HEK293 (cell line): ENCODE measurements at regions not wholly inside any gene's neighbourhood (a gene's known extent, or its start where the extent isn't known, plus 50 kb on each side); places are given as distances from the start of the nearest gene placed in this dataset.

ENCODE experiments used
- CTCF ChIA-PET: fragments of 350-600 bp; formaldehyde crosslinking; extraction: SDS; loops from one replicate; lab custom pipeline; 2021; ENCODE audit warnings: antibody characterized with exemption; lab: Yijun Ruan, JAX
- POLR2A ChIA-PET: fragments of 300-600 bp; formaldehyde crosslinking; extraction: SDS; loops from one replicate; lab custom pipeline; 2020; ENCODE audit warnings: antibody characterized with exemption, inconsistent platforms; lab: Yijun Ruan, JAX
- H3K27ac ChIP-seq: fragments of 200-500 bp; sonication (Bioruptor generic); 2 replicates; pipeline ENCODE4 v1.5.1; 2014; ENCODE audit warnings: low read depth, low read length, control low read depth, inconsistent platforms; ENCODE audit errors: extremely low read depth
- H3K36me3 ChIP-seq, 2 experiments: fragments of 200-500 bp in 1 of 2; sonication (Bioruptor generic) in 1 of 2; 1 replicate in 1 of 2; 2 replicates in 1 of 2; pipeline ENCODE4 v1.5.1; 2014 to 2017; ENCODE audit warnings: inconsistent platforms in 2 of 2, low read length in 2 of 2; ENCODE audit not compliant: control insufficient read depth in 2 of 2, insufficient read depth in 1 of 2
- H3K4me1 ChIP-seq: fragments of 200-500 bp; sonication (Bioruptor generic); 2 replicates; pipeline ENCODE4 v1.5.1; 2014; ENCODE audit warnings: mild to moderate bottlenecking, low read length, inconsistent platforms; ENCODE audit not compliant: control insufficient read depth, insufficient read depth
- H3K4me3 ChIP-seq: 2 replicates; pipeline ENCODE4 v1.5.1; 2011; ENCODE audit warnings: low read depth, mild to moderate bottlenecking, control low read depth, low read length, moderate library complexity
- H3K9me3 ChIP-seq: fragments of 200-500 bp; sonication (Bioruptor generic); 2 replicates; pipeline ENCODE4 v1.5.1; 2014; ENCODE audit warnings: low read depth, low read length, inconsistent platforms; ENCODE audit not compliant: control insufficient read depth, insufficient read depth
- KLF17 ChIP-seq: fragments of 450-650 bp; formaldehyde crosslinking; IDR thresholded peaks from 2 replicates; pipeline ENCODE4 v1.5.1; 2016; ENCODE audit warnings: missing biosample characterization, missing genetic modification characterization
- PRDM2 ChIP-seq: fragments of 450-650 bp; formaldehyde crosslinking; IDR thresholded peaks from 2 replicates; pipeline ENCODE4 v1.5.1; 2016; ENCODE audit warnings: missing biosample characterization, missing genetic modification characterization, borderline replicate concordance
- REPIN1 ChIP-seq: fragments of 450-650 bp; formaldehyde crosslinking; IDR thresholded peaks from 2 replicates; pipeline ENCODE4 v1.5.1; 2017; ENCODE audit warnings: missing biosample characterization, missing genetic modification characterization, low read depth
- SCRT2 ChIP-seq: fragments of 450-650 bp; formaldehyde crosslinking; IDR thresholded peaks from 2 replicates; pipeline ENCODE4 v1.5.1; 2016; ENCODE audit warnings: missing biosample characterization, missing genetic modification characterization
- SP7 ChIP-seq: fragments of 450-650 bp; formaldehyde crosslinking; IDR thresholded peaks from 2 replicates; pipeline ENCODE4 v1.5.1; 2016; ENCODE audit warnings: missing biosample characterization, missing genetic modification characterization
- ZNF10 ChIP-seq: fragments of 450-650 bp; formaldehyde crosslinking; IDR thresholded peaks from 2 replicates; pipeline ENCODE4 v1.5.1; 2017; ENCODE audit warnings: missing biosample characterization, missing genetic modification characterization
- ZNF18 ChIP-seq: fragments of 450-650 bp; formaldehyde crosslinking; IDR thresholded peaks from 2 replicates; pipeline ENCODE4 v1.5.1; 2016; ENCODE audit warnings: missing biosample characterization, missing genetic modification characterization
- ZNF202 ChIP-seq: fragments of 450-650 bp; formaldehyde crosslinking; IDR thresholded peaks from 2 replicates; pipeline ENCODE4 v1.5.1; 2016; ENCODE audit warnings: missing biosample characterization, missing genetic modification characterization, borderline replicate concordance
- ZNF311 ChIP-seq: fragments of 450-650 bp; formaldehyde crosslinking; IDR thresholded peaks from 2 replicates; pipeline ENCODE4 v1.5.1; 2017; ENCODE audit warnings: missing biosample characterization, missing genetic modification characterization, borderline replicate concordance
- ZNF416 ChIP-seq: fragments of 450-650 bp; formaldehyde crosslinking; IDR thresholded peaks from 2 replicates; pipeline ENCODE4 v1.5.1; 2016; ENCODE audit warnings: missing biosample characterization, missing genetic modification characterization
- ZNF488 ChIP-seq: fragments of 450-650 bp; formaldehyde crosslinking; IDR thresholded peaks from 2 replicates; pipeline ENCODE4 v1.5.1; 2016; ENCODE audit warnings: missing biosample characterization, missing genetic modification characterization
- ZNF654 ChIP-seq: fragments of 450-650 bp; formaldehyde crosslinking; IDR thresholded peaks from 2 replicates; pipeline ENCODE4 v1.5.1; 2016; ENCODE audit warnings: low read depth, missing biosample characterization, missing genetic modification characterization
- ZNF701 ChIP-seq: fragments of 450-650 bp; formaldehyde crosslinking; IDR thresholded peaks from 2 replicates; pipeline ENCODE4 v1.5.1; 2016; ENCODE audit warnings: missing biosample characterization, missing genetic modification characterization
- ZNF768 ChIP-seq: fragments of 450-650 bp; formaldehyde crosslinking; IDR thresholded peaks from 2 replicates; pipeline ENCODE4 v1.5.1; 2018; ENCODE audit warnings: missing biosample characterization, mild to moderate bottlenecking, missing genetic modification characterization
- ZNF843 ChIP-seq: fragments of 450-650 bp; formaldehyde crosslinking; IDR thresholded peaks from 2 replicates; pipeline ENCODE4 v1.5.1; 2016; ENCODE audit warnings: missing biosample characterization, missing genetic modification characterization

GRCh38 chr14:65961004-65961403 lies 525.2 kb upstream of the CCDC196 start:
- no peak overlapping the region for H3K27ac ChIP-seq
- CTCF ChIA-PET = interaction anchor here (0.6 to 5.6 kb wide), 30 partner anchors 9 to 1810 kb away, joined by 3 to 62 read pairs (median 4); partner anchors contain the start of gene FUT8
- peak; percentile 13; the same call in 1 of the 2 replicates for TF ChIP-seq ZNF654 (tag by site-specific recombination)
- TF ChIP-seq ZNF488 (tag by site-specific recombination) = no peak
- H3K36me3 ChIP-seq = no peaks in the 10 kb centered on the region
- POLR2A ChIA-PET = no interaction called here
- H3K9me3 ChIP-seq = no peaks in the 10 kb centered on the region
- no peak overlapping the region for H3K4me3 ChIP-seq
- H3K4me1 ChIP-seq = no peaks in the 10 kb centered on the region

GRCh38 chr14:65962952-65963351 lies 523.2 kb upstream of the CCDC196 start:
- Histone ChIP-seq H3K4me1 (no peaks in the 10 kb centered on the region), H3K4me3 (no peak overlapping the region)
- TF ChIP-seq ZNF311 (tag by site-specific recombination) = no peak
- TF ChIP-seq PRDM2 = no peak
- TF ChIP-seq, all 188 proteins: peak for 0
- POLR2A ChIA-PET = no interaction called here
- Histone ChIP-seq H3K36me3 (no peaks in the 10 kb centered on the region), H3K9me3 (no peaks in the 10 kb centered on the region), H3K27ac (no peak overlapping the region)
- CTCF ChIA-PET = interaction anchor here (5.6 kb wide), 1 partner anchor 14 kb away, joined by 62 read pairs; no protein-coding TSS in a partner anchor

GRCh38 chr14:65964366-65964765 lies 521.8 kb upstream of the CCDC196 start:
- POLR2A ChIA-PET = no interaction called here
- Histone ChIP-seq H3K27ac (no peak overlapping the region), H3K36me3 (no peaks in the 10 kb centered on the region), H3K4me3 (no peak overlapping the region), H3K9me3 (no peaks in the 10 kb centered on the region), H3K4me1 (no peaks in the 10 kb centered on the region)
- CTCF ChIA-PET = interaction anchor here (0.6 kb wide), 1 partner anchor 40 kb away, joined by 3 read pairs; no protein-coding TSS in a partner anchor
- TF ChIP-seq ZNF18 (tag by site-specific recombination) (no peak), PRDM2 (no peak), REPIN1 (tag by site-specific recombination) (no peak), KLF17 (no peak), ZNF10 (tag by site-specific recombination) (no peak), ZNF202 (tag by site-specific recombination) (no peak), ZNF701 (tag by site-specific recombination) (no peak), SP7 (tag by site-specific recombination) (no peak), ZNF768 (tag by site-specific recombination) (no peak), ZNF843 (tag by site-specific recombination) (no peak), SCRT2 (no peak), ZNF416 (tag by site-specific recombination) (no peak)
